Calu3 (cell line): ENCODE measurements at regions not wholly inside any gene's neighbourhood (a gene's known extent, or its start where the extent isn't known, plus 50 kb on each side); places are given as distances from the start of the nearest gene placed in this dataset.
A peak's percentile ranks its signal among the peaks of the same experiment; 100 is the strongest.
"Not testable (repeated sequence)": the region's sequence is repeated elsewhere in the genome, so short reads cannot be mapped to it uniquely, and the experiment has no call there.

ENCODE experiments used
- BruUV-seq: library from RNA; stranded (reverse); fragments of 400-500 nt; replicated peaks from 2 replicates; lab custom pipeline; 2021; lab: Mats Ljungman, UMichigan
- CTCF ChIA-PET: fragments of 300-600 bp; sonication (Branson Sonifier 250); formaldehyde crosslinking; loops from one replicate; lab custom pipeline; 2022; ENCODE audit warnings: antibody characterized with exemption; lab: Charles Lee
- DNase-seq: peaks from one replicate; pipeline ENCODE4 v3.0.0; 2022
- H3K27ac Mint-ChIP-seq: one replicate; pipeline ENCODE4 v1.8.0; 2022; ENCODE audit warnings: mixed read lengths; ENCODE audit not compliant: unreplicated experiment
- H3K27me3 Mint-ChIP-seq: one replicate; pipeline ENCODE4 v1.8.0; 2022; ENCODE audit warnings: mixed read lengths; ENCODE audit not compliant: unreplicated experiment
- H3K36me3 Mint-ChIP-seq: one replicate; pipeline ENCODE4 v1.8.0; 2022; ENCODE audit warnings: mild to moderate bottlenecking, moderate library complexity, mixed read lengths; ENCODE audit not compliant: insufficient read depth, unreplicated experiment
- H3K4me1 Mint-ChIP-seq: one replicate; pipeline ENCODE4 v1.8.0; 2022; ENCODE audit warnings: mild to moderate bottlenecking, low read depth, mixed read lengths; ENCODE audit not compliant: unreplicated experiment
- H3K4me3 Mint-ChIP-seq: one replicate; pipeline ENCODE4 v1.8.0; 2022; ENCODE audit warnings: mild to moderate bottlenecking, low read depth, moderate library complexity, mixed read lengths; ENCODE audit not compliant: unreplicated experiment
- H3K9me3 Mint-ChIP-seq: one replicate; pipeline ENCODE4 v1.8.0; 2022; ENCODE audit warnings: low read depth, mixed read lengths; ENCODE audit not compliant: unreplicated experiment
- intact Hi-C: fragments of 100-400 bp; cut with micrococcal nuclease; formaldehyde crosslinking; loops from one replicate; pipeline ENCODE4 v1.10.0; 2022; ENCODE audit not compliant: unreplicated experiment
- TF ChIP-seq, protein P1 (sequence below): fragments of 200-600 bp; IDR thresholded peaks from one replicate; pipeline ENCODE4 v1.8.0; 2022; ENCODE audit warnings: antibody characterized with exemption; ENCODE audit not compliant: unreplicated experiment

DNA sequence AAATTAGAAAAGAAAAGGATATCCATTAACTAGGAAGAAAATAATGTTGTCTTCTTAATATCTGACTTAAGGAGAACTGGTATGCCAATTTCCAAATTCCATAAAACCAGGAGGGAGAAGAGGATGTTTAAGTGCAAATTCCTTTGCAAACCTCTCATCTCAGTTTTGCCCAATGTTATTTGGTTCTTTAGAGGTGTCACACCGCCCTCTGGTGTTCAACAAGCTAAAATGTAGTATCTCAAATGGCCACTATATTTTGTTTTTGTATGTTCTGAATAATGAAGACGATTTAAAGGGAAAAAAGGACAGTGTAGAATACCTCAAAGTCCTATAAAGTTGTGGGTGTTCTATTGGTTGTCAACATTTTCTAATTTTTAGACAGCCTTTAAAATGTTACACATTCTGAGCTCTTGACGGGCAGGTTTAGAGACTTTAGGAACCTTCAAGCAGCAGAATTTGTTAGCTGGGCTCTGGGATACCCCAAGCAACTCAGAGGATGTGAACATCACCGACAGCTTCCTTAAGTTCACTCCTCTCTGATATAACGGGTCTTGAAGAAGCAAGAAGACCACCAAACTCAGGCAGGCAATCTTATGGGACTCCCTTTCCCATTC is 458.3 kb downstream of the MFSD1 start:
- no peak overlapping the region for H3K27ac Mint-ChIP-seq
- H3K27me3 Mint-ChIP-seq: peaks cover 15% of the 10 kb centered on the region
- BruUV-seq: no TSS peak
- intact Hi-C loops: loop anchor here (1.0 to 10.0 kb wide), 4 partner anchors 341 to 625 kb away; no protein-coding TSS in a partner anchor
- no peaks in the 10 kb centered on the region for H3K36me3 Mint-ChIP-seq
- CTCF ChIA-PET: interaction anchor here (0.9 to 3.9 kb wide), 12 partner anchors 60 to 469 kb away, joined by 3 to 34 read pairs (median 4); partner anchors contain the start of gene MFSD1
- no peaks in the 10 kb centered on the region for H3K9me3 Mint-ChIP-seq
- peak; percentile 78 for DNase-seq
- H3K4me3 Mint-ChIP-seq: no peak overlapping the region
- H3K4me1 Mint-ChIP-seq: no peaks in the 10 kb centered on the region
- TF ChIP-seq, protein P1, sequence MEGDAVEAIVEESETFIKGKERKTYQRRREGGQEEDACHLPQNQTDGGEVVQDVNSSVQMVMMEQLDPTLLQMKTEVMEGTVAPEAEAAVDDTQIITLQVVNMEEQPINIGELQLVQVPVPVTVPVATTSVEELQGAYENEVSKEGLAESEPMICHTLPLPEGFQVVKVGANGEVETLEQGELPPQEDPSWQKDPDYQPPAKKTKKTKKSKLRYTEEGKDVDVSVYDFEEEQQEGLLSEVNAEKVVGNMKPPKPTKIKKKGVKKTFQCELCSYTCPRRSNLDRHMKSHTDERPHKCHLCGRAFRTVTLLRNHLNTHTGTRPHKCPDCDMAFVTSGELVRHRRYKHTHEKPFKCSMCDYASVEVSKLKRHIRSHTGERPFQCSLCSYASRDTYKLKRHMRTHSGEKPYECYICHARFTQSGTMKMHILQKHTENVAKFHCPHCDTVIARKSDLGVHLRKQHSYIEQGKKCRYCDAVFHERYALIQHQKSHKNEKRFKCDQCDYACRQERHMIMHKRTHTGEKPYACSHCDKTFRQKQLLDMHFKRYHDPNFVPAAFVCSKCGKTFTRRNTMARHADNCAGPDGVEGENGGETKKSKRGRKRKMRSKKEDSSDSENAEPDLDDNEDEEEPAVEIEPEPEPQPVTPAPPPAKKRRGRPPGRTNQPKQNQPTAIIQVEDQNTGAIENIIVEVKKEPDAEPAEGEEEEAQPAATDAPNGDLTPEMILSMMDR: peak; percentile 78

DNA sequence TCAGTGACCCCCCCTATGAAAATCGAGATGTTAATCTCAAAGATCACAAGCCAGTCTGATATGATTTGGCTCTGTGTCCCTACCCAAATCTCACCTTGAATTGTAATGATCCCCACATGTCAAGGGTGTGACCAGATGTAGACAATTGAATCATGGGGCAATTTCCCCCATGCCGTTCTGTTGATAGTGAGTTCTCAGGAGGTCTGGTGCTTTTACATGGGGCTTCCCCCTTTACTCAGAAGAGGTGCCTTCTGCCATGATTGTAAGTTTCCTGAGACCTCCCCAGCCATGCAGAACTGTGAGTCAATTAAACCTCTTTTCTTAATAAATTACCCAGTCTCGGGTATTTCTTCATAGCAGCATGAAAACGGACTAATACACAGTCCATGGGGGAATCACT is 459.5 kb downstream of the MFSD1 start:
- not testable (repeated sequence) for DNase-seq

DNA sequence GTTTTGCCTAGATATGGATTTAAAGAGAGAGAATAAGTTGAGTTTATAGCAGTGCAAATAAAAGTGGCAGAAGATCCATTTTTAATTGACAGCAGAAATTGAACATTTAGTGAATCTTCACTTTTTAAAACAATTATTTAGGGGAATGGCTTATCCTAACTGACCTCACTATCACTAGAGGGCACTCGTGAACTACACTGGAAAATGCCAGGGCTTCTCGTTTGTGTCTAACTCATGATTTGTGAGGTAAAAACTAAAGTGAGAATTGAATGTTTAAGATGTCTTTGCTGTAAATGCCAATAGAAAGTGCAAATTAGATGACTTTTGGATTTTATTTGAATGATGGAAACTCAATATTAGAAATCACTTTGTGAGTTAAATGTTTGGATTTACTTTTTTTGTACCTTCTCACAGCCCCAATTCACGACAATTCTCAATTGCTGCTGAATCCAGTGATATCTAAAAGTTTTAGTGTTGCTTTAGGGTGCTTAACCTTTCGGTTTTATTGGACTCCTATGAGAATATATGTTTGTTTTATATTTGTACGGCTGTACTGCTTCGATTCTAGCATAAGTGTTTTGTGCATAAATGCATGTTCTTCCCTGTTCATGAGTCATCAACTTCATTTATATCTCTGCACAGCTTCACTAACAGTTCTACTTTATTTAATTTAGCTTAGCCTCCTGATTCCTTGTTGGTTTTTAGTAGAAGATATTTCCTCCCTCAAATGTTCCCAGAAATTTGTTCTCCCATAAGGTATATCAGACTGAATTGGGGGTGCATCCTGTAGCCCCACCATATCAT is 462.1 kb downstream of the MFSD1 start:
- intact Hi-C loops: loop anchor here (1.0 to 10.0 kb wide), 6 partner anchors 195 to 742 kb away; no protein-coding TSS in a partner anchor
- no peaks in the 10 kb centered on the region for H3K36me3 Mint-ChIP-seq
- DNase-seq: peak; percentile 73
- H3K4me1 Mint-ChIP-seq: peaks cover 8% of the 10 kb centered on the region
- no TSS peak for BruUV-seq
- H3K27me3 Mint-ChIP-seq: peaks cover 13% of the 10 kb centered on the region
- TF ChIP-seq, protein P1: peak; percentile 91
- CTCF ChIA-PET: interaction anchor here (0.7 to 4.1 kb wide), 3 partner anchors 323 to 736 kb away, joined by 3 to 22 read pairs (median 10); no protein-coding TSS in a partner anchor
- no peak overlapping the region for H3K27ac Mint-ChIP-seq
- no peaks in the 10 kb centered on the region for H3K9me3 Mint-ChIP-seq
- no peak overlapping the region for H3K4me3 Mint-ChIP-seq

More for the DNA sequence above, 459.5 kb downstream of the MFSD1 start:
- not testable (repeated sequence) for H3K9me3 Mint-ChIP-seq, H3K27ac Mint-ChIP-seq, BruUV-seq, H3K4me3 Mint-ChIP-seq, H3K36me3 Mint-ChIP-seq, H3K4me1 Mint-ChIP-seq
- intact Hi-C loops: loop anchor here (2.0 to 10.0 kb wide), 3 partner anchors 343 to 623 kb away; no protein-coding TSS in a partner anchor
- H3K27me3 Mint-ChIP-seq: peaks cover 13% of the 10 kb centered on the region
- CTCF ChIA-PET: interaction anchor here (0.6 to 3.9 kb wide), 3 partner anchors 415 to 541 kb away, joined by 3 to 34 read pairs (median 4); no protein-coding TSS in a partner anchor

DNA sequence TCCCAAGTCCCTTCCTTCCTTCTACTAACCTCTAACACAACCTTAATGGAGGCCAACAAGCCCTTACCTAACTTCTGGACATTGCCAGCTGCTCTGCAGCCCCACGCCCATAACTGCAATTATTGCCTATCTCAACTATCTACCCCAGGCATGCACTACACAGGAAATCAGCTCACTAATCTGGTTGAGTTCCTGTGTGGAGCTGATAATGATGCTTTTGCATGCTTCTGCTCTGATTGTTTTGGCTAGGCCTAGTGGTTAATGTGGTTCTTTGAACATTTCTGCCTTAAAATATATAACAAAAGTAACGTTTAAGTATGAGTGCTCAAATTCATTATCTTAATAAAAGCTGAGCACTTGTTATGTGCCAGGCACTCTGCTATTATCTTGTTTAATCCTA is 463.9 kb downstream of the MFSD1 start:
- no peak for DNase-seq
- TF ChIP-seq, protein P1: no peak
- Mint-ChIP-seq H3K4me1 (peaks cover 8% of the 10 kb centered on the region), H3K4me3 (no peak overlapping the region), H3K9me3 (no peaks in the 10 kb centered on the region), H3K36me3 (no peaks in the 10 kb centered on the region), H3K27me3 (peaks cover 13% of the 10 kb centered on the region), H3K27ac (no peak overlapping the region)
- intact Hi-C loops: loop anchor here (10.0 kb wide), 1 partner anchor 619 kb away; no protein-coding TSS in a partner anchor
- CTCF ChIA-PET: interaction anchor here (0.6 to 4.1 kb wide), 9 partner anchors 185 to 542 kb away, joined by 3 to 22 read pairs (median 3); no protein-coding TSS in a partner anchor
- BruUV-seq: no TSS peak
